ENCODE measurements at regions not wholly inside any gene's neighbourhood (a gene's known extent, or its start where the extent isn't known, plus 50 kb on each side); places are given as distances from the start of the nearest gene placed in this dataset.

DNA sequence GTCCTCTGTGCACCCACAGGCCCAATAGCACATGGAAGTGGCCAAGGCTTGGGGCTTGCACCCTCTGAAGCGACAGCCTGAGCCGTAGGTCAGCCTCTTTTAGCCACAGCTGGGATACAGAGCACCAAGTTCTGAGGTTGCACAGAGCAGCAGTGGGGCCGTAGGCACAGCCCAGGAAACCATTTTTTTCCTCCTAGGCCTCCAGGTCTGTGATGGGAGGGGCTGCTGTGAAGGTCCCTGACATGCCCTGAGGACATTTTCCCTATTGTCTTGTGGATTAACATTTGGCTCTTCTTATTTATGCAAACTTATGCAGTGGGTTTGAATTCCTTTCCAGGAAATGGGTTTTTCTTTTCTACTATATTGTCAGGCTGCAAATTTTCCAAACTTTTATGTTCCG lies 878.7 kb upstream of the MAN1A1 start:
- TF ChIP-seq, protein P1, sequence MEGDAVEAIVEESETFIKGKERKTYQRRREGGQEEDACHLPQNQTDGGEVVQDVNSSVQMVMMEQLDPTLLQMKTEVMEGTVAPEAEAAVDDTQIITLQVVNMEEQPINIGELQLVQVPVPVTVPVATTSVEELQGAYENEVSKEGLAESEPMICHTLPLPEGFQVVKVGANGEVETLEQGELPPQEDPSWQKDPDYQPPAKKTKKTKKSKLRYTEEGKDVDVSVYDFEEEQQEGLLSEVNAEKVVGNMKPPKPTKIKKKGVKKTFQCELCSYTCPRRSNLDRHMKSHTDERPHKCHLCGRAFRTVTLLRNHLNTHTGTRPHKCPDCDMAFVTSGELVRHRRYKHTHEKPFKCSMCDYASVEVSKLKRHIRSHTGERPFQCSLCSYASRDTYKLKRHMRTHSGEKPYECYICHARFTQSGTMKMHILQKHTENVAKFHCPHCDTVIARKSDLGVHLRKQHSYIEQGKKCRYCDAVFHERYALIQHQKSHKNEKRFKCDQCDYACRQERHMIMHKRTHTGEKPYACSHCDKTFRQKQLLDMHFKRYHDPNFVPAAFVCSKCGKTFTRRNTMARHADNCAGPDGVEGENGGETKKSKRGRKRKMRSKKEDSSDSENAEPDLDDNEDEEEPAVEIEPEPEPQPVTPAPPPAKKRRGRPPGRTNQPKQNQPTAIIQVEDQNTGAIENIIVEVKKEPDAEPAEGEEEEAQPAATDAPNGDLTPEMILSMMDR (IDR thresholded peaks at IDR 0.05) = no peak
- TF ChIP-seq POLR2A (IDR thresholded peaks at IDR 0.05) = no peak

Data from body of pancreas (tissue), 4 donors.